IMR-90 (cell line): ENCODE measurements at regions not wholly inside any gene's neighbourhood (a gene's known extent, or its start where the extent isn't known, plus 50 kb on each side); places are given as distances from the start of the nearest gene placed in this dataset.

ENCODE experiments used
- ATAC-seq: fragments of 200-7000 bp; cut with Tn5 transposase; 2 replicates; pipeline ENCODE4 v1.9.1; 2020; ENCODE audit warnings: low read depth, mild to moderate bottlenecking, moderate library complexity
- BruUV-seq: library from RNA; stranded (reverse); fragments of 400-500 nt; replicated peaks from 2 replicates; lab custom pipeline; 2021; lab: Mats Ljungman, UMichigan
- CTCF ChIA-PET: fragments of 300-600 bp; formaldehyde crosslinking; extraction: SDS; loops from one replicate; lab custom pipeline; 2021; ENCODE audit warnings: antibody characterized with exemption; lab: Yijun Ruan, JAX
- POLR2A ChIA-PET: fragments of 300-600 bp; sonication (Branson Sonifier 250); formaldehyde crosslinking; loops from one replicate; lab custom pipeline; 2022; ENCODE audit warnings: antibody characterized with exemption; ENCODE audit not compliant: unreplicated experiment; lab: Charles Lee
- DNase-seq: peaks from one replicate; pipeline ENCODE4 v3.0.0; 2013
- H2AFZ ChIP-seq: replicated peaks from 2 replicates; pipeline ENCODE3; 2013; ENCODE audit warnings: low read length, mild to moderate bottlenecking; ENCODE audit not compliant: poor library complexity
- H2AK5ac ChIP-seq: 2 replicates; pipeline ENCODE4 v1.6.1; 2013; ENCODE audit warnings: low read depth, low read length, inconsistent platforms
- H2AK9ac ChIP-seq: replicated peaks from 2 replicates; pipeline ENCODE3; 2013; ENCODE audit warnings: mild to moderate bottlenecking, low read depth, low read length, moderate library complexity; ENCODE audit not compliant: poor library complexity
- H2BK120ac ChIP-seq: 2 replicates; pipeline ENCODE4 v1.6.1; 2013; ENCODE audit warnings: low read depth, low read length, inconsistent platforms
- H2BK15ac ChIP-seq: 3 replicates; pipeline ENCODE4 v1.6.1; 2013; ENCODE audit warnings: low read depth, low read length, inconsistent platforms
- H2BK20ac ChIP-seq: 2 replicates; pipeline ENCODE4 v1.6.1; 2013; ENCODE audit warnings: low read depth, mild to moderate bottlenecking, inconsistent platforms, low read length, moderate library complexity
- H2BK5ac ChIP-seq: 2 replicates; pipeline ENCODE4 v1.6.1; 2013; ENCODE audit warnings: mild to moderate bottlenecking, low read depth, low read length, inconsistent platforms; ENCODE audit not compliant: poor library complexity, severe bottlenecking
- H3K14ac ChIP-seq: replicated peaks from 2 replicates; pipeline ENCODE4 v1.6.1; 2013; ENCODE audit warnings: low read depth, low read length, inconsistent platforms
- H3K18ac ChIP-seq: 2 replicates; pipeline ENCODE4 v1.6.1; 2013; ENCODE audit warnings: low read depth, low read length, control low read depth
- H3K23ac ChIP-seq: 2 replicates; pipeline ENCODE4 v1.6.1; 2013; ENCODE audit warnings: low read depth, low read length, inconsistent platforms
- H3K27ac ChIP-seq: 2 replicates; pipeline ENCODE4 v1.5.1; 2013; ENCODE audit warnings: mild to moderate bottlenecking, control low read depth, low read length; ENCODE audit not compliant: insufficient read depth
- H3K27me3 ChIP-seq: 2 replicates; pipeline ENCODE4 v1.6.1; 2013; ENCODE audit warnings: low read length; ENCODE audit not compliant: control insufficient read depth, insufficient read depth
- H3K36me3 ChIP-seq: 2 replicates; pipeline ENCODE4 v1.6.1; 2013; ENCODE audit warnings: low read length, mixed read lengths; ENCODE audit not compliant: control insufficient read depth, insufficient read depth
- H3K4ac ChIP-seq: 2 replicates; pipeline ENCODE4 v1.6.1; 2013; ENCODE audit warnings: low read depth, low read length, inconsistent platforms
- H3K4me1 ChIP-seq: 2 replicates; pipeline ENCODE4 v1.6.1; 2013; ENCODE audit warnings: low read length, mixed read lengths; ENCODE audit not compliant: control insufficient read depth, insufficient read depth
- H3K4me2 ChIP-seq: 2 replicates; pipeline ENCODE4 v1.6.1; 2013; ENCODE audit warnings: low read depth, mild to moderate bottlenecking, control low read depth, low read length, moderate library complexity
- H3K4me3 ChIP-seq: 2 replicates; pipeline ENCODE4 v1.5.1; 2013; ENCODE audit warnings: low read depth, mild to moderate bottlenecking, control low read depth, low read length, moderate library complexity; ENCODE audit not compliant: insufficient read depth
- H3K56ac ChIP-seq: 2 replicates; pipeline ENCODE4 v1.6.1; 2013; ENCODE audit warnings: low read length, inconsistent platforms; ENCODE audit not compliant: insufficient read depth; ENCODE audit errors: extremely low read depth
- H3K79me1 ChIP-seq, 2 experiments: 2 replicates each; pipeline ENCODE4 v1.6.1; 2013; ENCODE audit warnings: low read length in 2 of 2, inconsistent platforms in 1 of 2, low read depth in 1 of 2
- H3K9ac ChIP-seq: 2 replicates; pipeline ENCODE4 v1.6.1; 2013; ENCODE audit warnings: low read depth, low read length, control low read depth
- H3K9me1 ChIP-seq: 2 replicates; pipeline ENCODE4 v1.6.1; 2013; ENCODE audit warnings: low read length, inconsistent platforms; ENCODE audit not compliant: insufficient read depth
- H3K9me3 ChIP-seq: 2 replicates; pipeline ENCODE4 v1.6.1; 2013; ENCODE audit warnings: low read length; ENCODE audit not compliant: control insufficient read depth, insufficient read depth
- H4K20me1 ChIP-seq: 2 replicates; pipeline ENCODE4 v1.6.1; 2013; ENCODE audit warnings: low read length, inconsistent platforms; ENCODE audit not compliant: insufficient read depth
- H4K5ac ChIP-seq: 2 replicates; pipeline ENCODE4 v1.6.1; 2013; ENCODE audit warnings: mild to moderate bottlenecking, low read depth, low read length, control low read depth
- H4K8ac ChIP-seq, 2 experiments: 2 replicates each; pipeline ENCODE4 v1.6.1; 2013; ENCODE audit warnings: low read depth in 2 of 2, low read length in 2 of 2, control low read depth in 1 of 2, inconsistent platforms in 1 of 2
- H4K91ac ChIP-seq: 2 replicates; pipeline ENCODE4 v1.6.1; 2013; ENCODE audit warnings: low read depth, low read length, inconsistent platforms; ENCODE audit not compliant: insufficient read depth
- CTCF ChIP-seq: conservative IDR thresholded peaks from 2 replicates; pipeline ENCODE4 v1.5.1; 2012; ENCODE audit warnings: mild to moderate bottlenecking, low read depth, low read length, improper control_type of control experiment
- ELK1 ChIP-seq: fragments of 150-350 bp; IDR thresholded peaks from 2 replicates; pipeline ENCODE4 v1.6.1; 2016; ENCODE audit warnings: low read depth, mild to moderate bottlenecking, low read length, moderate library complexity, borderline replicate concordance
- FOS ChIP-seq: fragments of 150-350 bp; IDR thresholded peaks from 2 replicates; pipeline ENCODE4 v1.6.1; 2016; ENCODE audit warnings: low read depth, low read length
- MXI1 ChIP-seq: IDR thresholded peaks from 2 replicates; pipeline ENCODE4 v1.6.1; 2012; ENCODE audit warnings: low read depth, mild to moderate bottlenecking, low read length, moderate library complexity, borderline replicate concordance
- RAD21 ChIP-seq: IDR thresholded peaks from 2 replicates; pipeline ENCODE4 v1.6.1; 2012; ENCODE audit warnings: low read length, improper control_type of control experiment
- SMC3 ChIP-seq: fragments of 150-350 bp; IDR thresholded peaks from 2 replicates; pipeline ENCODE4 v1.6.1; 2016; ENCODE audit warnings: low read depth, mild to moderate bottlenecking, antibody characterized with exemption, low read length, moderate library complexity
- USF2 ChIP-seq: fragments of 150-350 bp; IDR thresholded peaks from 2 replicates; pipeline ENCODE4 v1.6.1; 2017; ENCODE audit warnings: mild to moderate bottlenecking, antibody characterized with exemption, low read length, low read depth
- WGBS, 2 experiments: methylation state at CpG; one replicate each; pipeline versions ENCODE4 v1.1.5 to v1.1.7; 2013; ENCODE audit warnings: missing lambda C conversion rate in 2 of 2; ENCODE audit not compliant: insufficient read length in 1 of 2; ENCODE audit errors: extremely low coverage in 2 of 2; 5-methylcytosine and 5-hydroxymethylcytosine counted together
- dilution Hi-C: fragments of 300-500 bp; cut with HindIII; formaldehyde crosslinking; loops from one replicate; pipeline ENCODE4 v1.14.3; 2018; ENCODE audit warnings: low sequenced_read_pairs; ENCODE audit not compliant: unreplicated experiment
- in situ Hi-C: fragments of 300-500 bp; cut with MboI; formaldehyde crosslinking; loops from 3 replicates; pipeline ENCODE4 v1.14.3; 2019; ENCODE audit warnings: low sequenced_read_pairs, inconsistent platforms, mixed read lengths
- intact Hi-C: fragments of 100-400 bp; cut with micrococcal nuclease; formaldehyde crosslinking; loops from 2 replicates; pipeline ENCODE4 v1.10.0; 2022

GRCh38 chr1:221945669-221946068 is 203.8 kb upstream of the DUSP10 start:
- Histone ChIP-seq H3K14ac (no peak overlapping the region), H4K91ac (no peak overlapping the region), H2BK15ac (no peak overlapping the region), H3K36me3 (no peaks in the 10 kb centered on the region), H3K27ac (no peak overlapping the region), H3K4ac (no peak overlapping the region), H2AK5ac (no peak overlapping the region), H2BK120ac (no peak overlapping the region), H3K9me1 (no peaks in the 10 kb centered on the region), H3K23ac (no peak overlapping the region), H3K27me3 (no peaks in the 10 kb centered on the region), H3K18ac (no peak overlapping the region), H2AFZ (no peak overlapping the region), H3K4me3 (no peak overlapping the region), H4K20me1 (no peaks in the 10 kb centered on the region), H2AK9ac (no peak overlapping the region), H4K8ac (no peak overlapping the region), H4K5ac (no peak overlapping the region), H3K4me2 (no peak overlapping the region), H3K9ac (no peak overlapping the region), H3K79me1 (no peaks in the 10 kb centered on the region), H3K4me1 (no peaks in the 10 kb centered on the region), H3K9me3 (peaks cover 11% of the 10 kb centered on the region), H2BK20ac (no peak overlapping the region), H3K56ac (no peak overlapping the region), H2BK5ac (no peak overlapping the region)
- no peak for ATAC-seq
- intact Hi-C loops (loop anchor here (2.0 kb wide), 1 partner anchor 41 kb away; no protein-coding TSS in a partner anchor), dilution Hi-C loops (no loop called here), in situ Hi-C loops (no loop called here)
- CTCF ChIA-PET = no interaction called here
- TF ChIP-seq MXI1 = no peak
- TF ChIP-seq SMC3 = no peak
- TF ChIP-seq CTCF = no peak
- TF ChIP-seq FOS = no peak
- TF ChIP-seq ELK1 = no peak
- TF ChIP-seq USF2 = no peak
- no peak for TF ChIP-seq RAD21
- BruUV-seq = no TSS peak
- WGBS, 2 experiments = no CpG with 5 or more reads among the region's 1 CpG
- POLR2A ChIA-PET = no interaction called here
- DNase-seq = no peak
